ENCODE measurements at regions not wholly inside any gene's neighbourhood (a gene's known extent, or its start where the extent isn't known, plus 50 kb on each side); places are given as distances from the start of the nearest gene placed in this dataset.

DNA sequence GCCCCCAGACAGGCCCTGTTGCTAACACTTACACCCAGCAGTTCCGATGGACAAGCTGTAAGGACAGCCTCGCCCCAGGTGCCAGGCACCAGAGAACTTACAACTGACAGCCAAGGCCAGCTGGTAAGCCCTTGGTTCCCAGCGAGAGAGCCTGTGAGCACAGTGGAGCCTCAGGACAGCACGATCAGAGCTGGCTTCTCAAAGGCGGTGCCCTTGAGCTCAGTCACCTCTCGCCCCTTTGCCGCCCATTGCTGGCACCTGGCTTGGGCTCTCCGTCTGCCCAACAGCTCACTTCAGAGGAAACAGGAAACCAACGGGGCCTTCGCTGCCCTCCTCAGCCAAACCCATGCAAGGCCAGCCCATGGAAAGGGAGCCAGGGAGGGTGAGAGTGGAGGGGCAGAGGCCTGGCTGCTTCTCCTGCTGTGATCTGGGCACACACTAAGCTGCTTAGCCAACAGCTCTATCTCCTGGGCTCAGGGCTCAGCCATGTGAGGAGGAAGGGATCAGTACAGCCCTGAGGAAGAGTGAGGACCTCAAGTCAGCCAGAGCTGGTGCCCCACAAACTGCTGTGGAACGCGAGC, 98.5 kb downstream of the SINHCAF start:
- TF ChIP-seq ZFX (IDR thresholded peaks at IDR 0.05; ENCODE audit: borderline replicate concordance) = no peak
- TF ChIP-seq, protein P1, sequence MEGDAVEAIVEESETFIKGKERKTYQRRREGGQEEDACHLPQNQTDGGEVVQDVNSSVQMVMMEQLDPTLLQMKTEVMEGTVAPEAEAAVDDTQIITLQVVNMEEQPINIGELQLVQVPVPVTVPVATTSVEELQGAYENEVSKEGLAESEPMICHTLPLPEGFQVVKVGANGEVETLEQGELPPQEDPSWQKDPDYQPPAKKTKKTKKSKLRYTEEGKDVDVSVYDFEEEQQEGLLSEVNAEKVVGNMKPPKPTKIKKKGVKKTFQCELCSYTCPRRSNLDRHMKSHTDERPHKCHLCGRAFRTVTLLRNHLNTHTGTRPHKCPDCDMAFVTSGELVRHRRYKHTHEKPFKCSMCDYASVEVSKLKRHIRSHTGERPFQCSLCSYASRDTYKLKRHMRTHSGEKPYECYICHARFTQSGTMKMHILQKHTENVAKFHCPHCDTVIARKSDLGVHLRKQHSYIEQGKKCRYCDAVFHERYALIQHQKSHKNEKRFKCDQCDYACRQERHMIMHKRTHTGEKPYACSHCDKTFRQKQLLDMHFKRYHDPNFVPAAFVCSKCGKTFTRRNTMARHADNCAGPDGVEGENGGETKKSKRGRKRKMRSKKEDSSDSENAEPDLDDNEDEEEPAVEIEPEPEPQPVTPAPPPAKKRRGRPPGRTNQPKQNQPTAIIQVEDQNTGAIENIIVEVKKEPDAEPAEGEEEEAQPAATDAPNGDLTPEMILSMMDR (IDR thresholded peaks at IDR 0.05) = no peak
- no peak overlapping the region for H3K27ac ChIP-seq

DNA sequence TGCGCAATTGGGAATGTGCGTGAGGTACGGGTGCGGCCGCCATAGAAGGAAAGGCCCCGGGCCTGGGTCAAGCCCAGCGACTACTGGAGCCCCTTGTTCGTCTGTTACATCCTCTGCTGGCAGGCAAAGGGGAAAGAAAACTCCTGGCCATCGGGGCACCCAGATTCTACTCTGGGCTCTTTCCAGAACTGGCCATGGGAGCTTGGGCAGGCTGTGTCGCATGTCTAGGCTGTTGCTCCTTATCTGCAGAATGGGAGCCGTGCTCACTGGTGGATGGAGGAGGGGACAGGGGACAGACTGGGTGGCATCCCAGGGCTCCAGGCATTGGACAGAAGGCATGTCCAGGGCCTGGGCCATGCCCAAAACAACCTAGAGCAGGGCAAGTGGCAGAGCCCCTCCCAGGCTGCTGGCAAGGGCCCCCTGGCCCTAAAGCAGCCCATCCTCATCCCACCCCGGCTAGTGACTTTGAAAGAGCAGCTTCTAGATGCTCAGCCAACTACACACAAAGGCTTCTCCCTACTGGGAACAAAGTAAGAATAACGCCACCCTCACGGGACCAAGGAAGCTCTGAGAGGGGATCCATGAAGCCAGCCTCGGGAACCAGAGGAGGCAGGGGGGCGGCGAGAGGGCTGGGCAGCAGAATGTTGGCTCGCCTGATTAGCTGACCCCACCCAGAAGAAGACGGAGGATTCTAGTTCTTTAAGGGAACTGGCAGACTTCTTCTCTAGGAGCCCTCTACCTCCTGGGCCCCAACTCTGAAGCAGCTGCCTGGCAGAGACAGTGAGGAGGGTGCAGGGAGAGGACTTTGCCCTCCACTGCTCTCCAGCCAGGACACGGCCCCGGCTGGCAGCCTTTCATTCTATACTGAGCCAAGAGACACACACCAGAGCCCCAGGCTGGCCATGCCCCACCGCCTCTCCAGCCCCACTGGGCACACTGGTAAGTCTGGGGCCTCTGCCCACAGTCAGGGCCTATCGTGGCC, 96.8 kb downstream of the SINHCAF start:
- no peak overlapping the region for H3K27ac ChIP-seq

DNA sequence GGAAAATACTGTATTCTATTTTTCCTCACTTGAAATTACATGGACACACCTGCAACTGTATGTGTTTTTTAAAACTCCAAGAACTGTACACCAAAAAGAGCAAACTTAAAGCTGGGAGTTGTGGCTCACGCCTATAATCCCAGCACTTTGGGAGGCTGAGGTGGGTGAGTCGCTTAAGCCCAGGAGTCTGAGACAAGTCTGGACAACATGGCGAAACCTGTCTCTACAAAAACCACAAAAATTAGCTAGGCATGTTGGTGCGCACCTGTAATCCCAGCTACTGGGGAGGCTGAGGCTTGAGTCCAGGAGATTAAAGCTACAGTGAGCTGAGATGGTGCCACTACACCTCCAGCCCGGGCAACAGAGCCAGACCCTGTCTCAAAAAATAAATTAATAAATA, 95.9 kb downstream of the SINHCAF start:
- H3K27ac ChIP-seq = no peak overlapping the region
- TF ChIP-seq, protein P1 (IDR thresholded peaks at IDR 0.05) = no peak
- no peak for TF ChIP-seq ZFX (IDR thresholded peaks at IDR 0.05; ENCODE audit: borderline replicate concordance)

More for the DNA sequence above, 96.8 kb downstream of the SINHCAF start:
- TF ChIP-seq, protein P1 (IDR thresholded peaks at IDR 0.05) = no peak
- no peak for TF ChIP-seq ZFX (IDR thresholded peaks at IDR 0.05; ENCODE audit: borderline replicate concordance)

Data from 22Rv1 (cell line).